ENCODE measurements at regions not wholly inside any gene's neighbourhood (a gene's known extent, or its start where the extent isn't known, plus 50 kb on each side); places are given as distances from the start of the nearest gene placed in this dataset.

DNA sequence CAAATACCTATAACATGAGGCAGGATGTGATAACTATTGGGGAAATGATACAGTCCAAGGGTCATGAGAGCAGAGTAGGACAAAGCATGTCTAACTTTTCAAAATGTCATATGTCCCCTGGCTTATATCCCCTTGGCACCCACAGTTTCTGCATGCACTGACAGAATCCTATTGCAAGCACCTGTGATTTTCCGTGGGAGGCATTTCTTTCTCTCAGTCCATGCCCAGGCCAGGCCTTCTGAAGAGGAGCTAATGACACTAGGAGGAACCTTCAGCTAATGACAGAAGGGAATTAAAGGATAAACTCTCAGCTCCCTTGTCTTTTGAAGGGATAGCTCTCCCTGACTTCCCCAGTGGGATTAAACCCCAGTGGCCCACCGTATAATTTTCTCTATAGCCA is 249.2 kb downstream of the TTC6 start:
- Histone ChIP-seq H3K9me3 (ENCODE audit: control insufficient read depth, insufficient read depth, low read depth, low read length) (no peaks in the 10 kb centered on the region), H3K36me3 (ENCODE audit: control insufficient read depth, insufficient read depth, low read length) (no peaks in the 10 kb centered on the region), H3K27me3 (ENCODE audit: control insufficient read depth, insufficient read depth, low read length) (no peaks in the 10 kb centered on the region), H3K4me1 (ENCODE audit: control insufficient read depth, insufficient read depth, low read length) (no peaks in the 10 kb centered on the region), H3K4me3 (ENCODE audit: low read depth in 2 of 2, low read length in 2 of 2) (no peak overlapping the region), H3K27ac (ENCODE audit: low read length) (no peak overlapping the region)
- intact Hi-C loops (cut with micrococcal nuclease; ENCODE audit: unreplicated experiment) (no loop called here), in situ Hi-C loops (cut with HindIII; ENCODE audit: low pct_unique_long_range_greater_than_20kb, low sequenced_read_pairs) (no loop called here)
- no TSS peak for BruUV-seq (replicated peaks)
- no peak for TF ChIP-seq TCF7L2 (IDR thresholded peaks at IDR 0.05; ENCODE audit: low read depth, low read length)
- ChIA-PET POLR2A (no interaction called here), CTCF (no interaction called here)
- DNase-seq (ENCODE audit: low read depth, low spot score) (no peak), ATAC-seq (no peak)

DNA sequence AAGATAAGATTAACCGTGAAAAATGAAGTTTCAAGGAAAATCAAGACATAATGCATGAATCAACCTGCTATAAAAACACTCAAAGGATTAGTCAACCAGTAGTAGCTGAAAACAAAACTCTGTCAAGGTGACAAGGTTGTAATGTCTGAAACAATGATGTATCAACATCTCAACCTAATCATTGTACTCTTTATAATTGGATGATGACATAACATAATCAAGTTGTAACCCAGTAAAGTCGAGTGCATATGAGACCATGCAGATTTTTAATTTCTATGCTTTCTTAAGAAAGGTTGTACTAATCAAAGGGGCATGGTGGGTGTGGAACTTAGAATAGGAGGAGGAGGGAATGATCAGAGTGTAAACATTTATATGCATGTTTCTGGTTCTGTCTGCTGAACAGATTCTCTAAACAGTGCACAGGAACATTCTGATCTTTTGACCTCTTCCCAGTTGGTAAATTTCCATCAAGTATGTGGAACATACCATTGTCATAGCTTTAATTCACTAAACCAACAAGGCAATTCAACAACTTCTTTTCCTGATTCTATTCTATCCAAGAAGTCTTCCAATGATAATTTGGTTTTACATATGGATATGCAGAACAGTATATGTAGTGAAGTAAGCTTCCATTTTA is 253.7 kb downstream of the TTC6 start:
- in situ Hi-C loops (cut with HindIII; ENCODE audit: low pct_unique_long_range_greater_than_20kb, low sequenced_read_pairs) = no loop called here
- ChIA-PET POLR2A (no interaction called here), CTCF (no interaction called here)
- H3K9me3 ChIP-seq (ENCODE audit: control insufficient read depth, insufficient read depth, low read depth, low read length) = no peaks in the 10 kb centered on the region
- intact Hi-C loops (cut with micrococcal nuclease; ENCODE audit: unreplicated experiment) = no loop called here
- DNase-seq (ENCODE audit: low read depth, low spot score) (no peak), ATAC-seq (no peak)
- no peaks in the 10 kb centered on the region for H3K36me3 ChIP-seq (ENCODE audit: control insufficient read depth, insufficient read depth, low read length)
- no peak overlapping the region for H3K4me3 ChIP-seq (ENCODE audit: low read depth in 2 of 2, low read length in 2 of 2)
- no peak overlapping the region for H3K27ac ChIP-seq (ENCODE audit: low read length)
- TF ChIP-seq, protein P1, sequence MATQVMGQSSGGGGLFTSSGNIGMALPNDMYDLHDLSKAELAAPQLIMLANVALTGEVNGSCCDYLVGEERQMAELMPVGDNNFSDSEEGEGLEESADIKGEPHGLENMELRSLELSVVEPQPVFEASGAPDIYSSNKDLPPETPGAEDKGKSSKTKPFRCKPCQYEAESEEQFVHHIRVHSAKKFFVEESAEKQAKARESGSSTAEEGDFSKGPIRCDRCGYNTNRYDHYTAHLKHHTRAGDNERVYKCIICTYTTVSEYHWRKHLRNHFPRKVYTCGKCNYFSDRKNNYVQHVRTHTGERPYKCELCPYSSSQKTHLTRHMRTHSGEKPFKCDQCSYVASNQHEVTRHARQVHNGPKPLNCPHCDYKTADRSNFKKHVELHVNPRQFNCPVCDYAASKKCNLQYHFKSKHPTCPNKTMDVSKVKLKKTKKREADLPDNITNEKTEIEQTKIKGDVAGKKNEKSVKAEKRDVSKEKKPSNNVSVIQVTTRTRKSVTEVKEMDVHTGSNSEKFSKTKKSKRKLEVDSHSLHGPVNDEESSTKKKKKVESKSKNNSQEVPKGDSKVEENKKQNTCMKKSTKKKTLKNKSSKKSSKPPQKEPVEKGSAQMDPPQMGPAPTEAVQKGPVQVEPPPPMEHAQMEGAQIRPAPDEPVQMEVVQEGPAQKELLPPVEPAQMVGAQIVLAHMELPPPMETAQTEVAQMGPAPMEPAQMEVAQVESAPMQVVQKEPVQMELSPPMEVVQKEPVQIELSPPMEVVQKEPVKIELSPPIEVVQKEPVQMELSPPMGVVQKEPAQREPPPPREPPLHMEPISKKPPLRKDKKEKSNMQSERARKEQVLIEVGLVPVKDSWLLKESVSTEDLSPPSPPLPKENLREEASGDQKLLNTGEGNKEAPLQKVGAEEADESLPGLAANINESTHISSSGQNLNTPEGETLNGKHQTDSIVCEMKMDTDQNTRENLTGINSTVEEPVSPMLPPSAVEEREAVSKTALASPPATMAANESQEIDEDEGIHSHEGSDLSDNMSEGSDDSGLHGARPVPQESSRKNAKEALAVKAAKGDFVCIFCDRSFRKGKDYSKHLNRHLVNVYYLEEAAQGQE (IDR thresholded peaks at IDR 0.05; ENCODE audit: insufficient read depth in 1 of 2, low read depth in 2 of 2, low read length in 1 of 2) = no peak
- TF ChIP-seq POLR2AphosphoS5 (IDR thresholded peaks at IDR 0.05; ENCODE audit: low read depth, low read length) = no peak
- TF ChIP-seq TCF7L2 (IDR thresholded peaks at IDR 0.05; ENCODE audit: low read depth, low read length) = no peak
- TF ChIP-seq, protein P2, sequence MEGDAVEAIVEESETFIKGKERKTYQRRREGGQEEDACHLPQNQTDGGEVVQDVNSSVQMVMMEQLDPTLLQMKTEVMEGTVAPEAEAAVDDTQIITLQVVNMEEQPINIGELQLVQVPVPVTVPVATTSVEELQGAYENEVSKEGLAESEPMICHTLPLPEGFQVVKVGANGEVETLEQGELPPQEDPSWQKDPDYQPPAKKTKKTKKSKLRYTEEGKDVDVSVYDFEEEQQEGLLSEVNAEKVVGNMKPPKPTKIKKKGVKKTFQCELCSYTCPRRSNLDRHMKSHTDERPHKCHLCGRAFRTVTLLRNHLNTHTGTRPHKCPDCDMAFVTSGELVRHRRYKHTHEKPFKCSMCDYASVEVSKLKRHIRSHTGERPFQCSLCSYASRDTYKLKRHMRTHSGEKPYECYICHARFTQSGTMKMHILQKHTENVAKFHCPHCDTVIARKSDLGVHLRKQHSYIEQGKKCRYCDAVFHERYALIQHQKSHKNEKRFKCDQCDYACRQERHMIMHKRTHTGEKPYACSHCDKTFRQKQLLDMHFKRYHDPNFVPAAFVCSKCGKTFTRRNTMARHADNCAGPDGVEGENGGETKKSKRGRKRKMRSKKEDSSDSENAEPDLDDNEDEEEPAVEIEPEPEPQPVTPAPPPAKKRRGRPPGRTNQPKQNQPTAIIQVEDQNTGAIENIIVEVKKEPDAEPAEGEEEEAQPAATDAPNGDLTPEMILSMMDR (IDR thresholded peaks at IDR 0.05) = no peak
- TF ChIP-seq SIN3A (IDR thresholded peaks at IDR 0.05; ENCODE audit: borderline replicate concordance, insufficient read depth, low read depth, low read length) = no peak
- no peaks in the 10 kb centered on the region for H3K4me1 ChIP-seq (ENCODE audit: control insufficient read depth, insufficient read depth, low read length)
- BruUV-seq (replicated peaks) = no TSS peak
- H3K27me3 ChIP-seq (ENCODE audit: control insufficient read depth, insufficient read depth, low read length) = no peaks in the 10 kb centered on the region

DNA sequence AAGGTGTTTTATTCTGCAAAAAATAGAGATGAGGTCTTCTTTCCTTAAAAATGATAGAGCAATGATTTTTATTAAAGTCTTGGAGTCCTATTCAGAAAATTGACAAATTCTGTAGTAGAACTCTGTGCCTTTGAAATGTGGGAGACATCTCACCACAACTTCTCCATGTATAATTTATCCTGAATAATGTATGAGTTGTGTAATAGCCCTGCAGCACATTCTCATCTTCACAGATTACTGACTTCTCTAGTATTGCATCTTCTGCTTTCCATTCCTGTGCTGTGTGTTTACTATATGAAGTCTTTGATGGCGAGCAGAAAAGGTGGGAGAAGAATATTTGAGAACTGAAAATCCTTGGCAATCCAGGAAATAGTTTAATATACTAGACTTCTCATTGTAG is 255.6 kb downstream of the TTC6 start:
- BruUV-seq (replicated peaks) = no TSS peak
- in situ Hi-C loops (cut with HindIII; ENCODE audit: low pct_unique_long_range_greater_than_20kb, low sequenced_read_pairs) = no loop called here

More for the DNA sequence above, 255.6 kb downstream of the TTC6 start:
- H3K36me3 ChIP-seq (ENCODE audit: control insufficient read depth, insufficient read depth, low read length) = no peaks in the 10 kb centered on the region
- H3K9me3 ChIP-seq (ENCODE audit: control insufficient read depth, insufficient read depth, low read depth, low read length) = no peaks in the 10 kb centered on the region
- no peaks in the 10 kb centered on the region for H3K27me3 ChIP-seq (ENCODE audit: control insufficient read depth, insufficient read depth, low read length)
- ATAC-seq = no peak
- H3K4me3 ChIP-seq (ENCODE audit: low read depth in 2 of 2, low read length in 2 of 2) = no peak overlapping the region
- ChIA-PET POLR2A (interaction anchor here (0.6 kb wide), 1 partner anchor 131 kb away, joined by 10 read pairs; no protein-coding TSS in a partner anchor), CTCF (no interaction called here)
- TF ChIP-seq, protein P1 (IDR thresholded peaks at IDR 0.05; ENCODE audit: insufficient read depth in 1 of 2, low read depth in 2 of 2, low read length in 1 of 2) = no peak
- no peak for TF ChIP-seq POLR2AphosphoS5 (IDR thresholded peaks at IDR 0.05; ENCODE audit: low read depth, low read length)
- TF ChIP-seq, protein P2 (IDR thresholded peaks at IDR 0.05) = no peak
- no peak for TF ChIP-seq SIN3A (IDR thresholded peaks at IDR 0.05; ENCODE audit: borderline replicate concordance, insufficient read depth, low read depth, low read length)
- TF ChIP-seq TCF7L2 (IDR thresholded peaks at IDR 0.05; ENCODE audit: low read depth, low read length) = no peak
- intact Hi-C loops (cut with micrococcal nuclease; ENCODE audit: unreplicated experiment) = no loop called here
- DNase-seq (ENCODE audit: low read depth, low spot score) = no peak
- H3K4me1 ChIP-seq (ENCODE audit: control insufficient read depth, insufficient read depth, low read length) = no peaks in the 10 kb centered on the region
- no peak overlapping the region for H3K27ac ChIP-seq (ENCODE audit: low read length)
